ENCODE measurements at regions not wholly inside any gene's neighbourhood (a gene's known extent, or its start where the extent isn't known, plus 50 kb on each side); places are given as distances from the start of the nearest gene placed in this dataset.
"Not testable (repeated sequence)": the region's sequence is repeated elsewhere in the genome, so short reads cannot be mapped to it uniquely, and the experiment has no call there.

- DNase-seq (ENCODE audit: low read depth) = no peak
Measured at GRCh38 chr21:38912102-38912629, 106.4 kb downstream of the ETS2 start.

- no peak for DNase-seq (ENCODE audit: low read depth)
Measured at GRCh38 chr21:38911484-38912101, 105.9 kb downstream of the ETS2 start.

- no peak for DNase-seq (ENCODE audit: low read depth)
Measured at GRCh38 chr21:38910390-38911067, 104.8 kb downstream of the ETS2 start.

DNA sequence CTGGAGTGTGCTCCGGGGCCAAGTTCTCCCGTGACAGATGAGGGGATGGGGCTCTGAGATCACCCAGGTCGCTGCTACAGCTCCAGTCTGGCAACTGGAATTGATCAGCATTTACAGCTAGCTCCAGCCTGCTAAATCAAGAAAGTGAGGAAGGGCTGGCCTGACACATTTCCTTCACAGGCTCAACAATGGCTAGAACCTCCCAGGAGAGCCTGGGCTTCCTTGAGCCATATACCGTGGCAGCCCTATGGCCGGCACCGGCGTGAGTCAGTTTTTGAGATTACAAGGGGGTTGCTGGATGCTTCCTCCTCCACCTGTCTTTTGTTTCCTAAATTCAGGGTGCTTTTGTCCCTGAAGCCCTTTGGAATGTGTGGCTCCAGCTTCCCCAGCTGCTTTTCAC is 104.2 kb downstream of the ETS2 start:
- DNase-seq (ENCODE audit: low read depth) = no peak

GRCh38 chr21:38909109-38909508 is 103.4 kb downstream of the ETS2 start:
- DNase-seq (ENCODE audit: low read depth) = no peak

DNA sequence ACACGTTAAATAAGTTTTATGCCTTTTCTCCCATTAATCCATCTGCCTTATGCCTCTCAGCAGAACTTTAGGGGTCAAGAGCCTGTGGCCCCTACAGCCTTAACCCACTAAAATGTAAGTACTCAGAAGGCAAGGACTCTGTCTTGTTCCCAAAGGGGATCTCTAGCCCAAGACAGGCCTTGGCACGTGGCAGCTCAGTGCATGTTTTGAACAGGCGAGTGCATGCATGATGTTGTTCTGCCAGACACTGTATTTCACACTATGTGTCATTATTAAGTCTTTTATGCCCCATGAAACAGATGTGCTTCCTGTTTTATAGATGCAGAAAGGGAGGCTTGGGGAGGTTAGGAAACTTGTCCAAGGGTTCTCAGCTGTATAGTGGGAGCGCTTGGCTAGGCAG is 102.8 kb downstream of the ETS2 start:
- no peak for DNase-seq (ENCODE audit: low read depth)

DNA sequence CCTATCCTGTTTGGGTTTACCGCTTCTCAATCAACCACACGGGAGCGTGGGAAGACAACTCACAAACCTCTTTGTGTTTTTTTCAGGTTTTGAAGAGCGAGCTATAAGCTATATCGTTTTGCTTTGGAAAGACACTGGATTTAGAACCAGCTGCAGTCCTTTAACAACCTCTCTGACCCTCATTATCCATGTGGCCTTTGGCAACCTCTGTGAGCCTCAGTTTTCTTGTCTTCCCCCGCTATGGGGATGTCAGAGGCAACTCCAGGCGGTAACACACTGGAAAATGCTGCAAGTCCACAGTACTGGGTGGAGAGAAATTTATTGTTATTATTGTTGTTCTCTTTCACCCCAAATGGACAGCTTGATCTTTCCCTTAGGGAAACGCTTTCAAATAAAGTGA is 100.0 kb downstream of the ETS2 start:
- no peak for DNase-seq (ENCODE audit: low read depth)

GRCh38 chr21:38905328-38905727 is 99.6 kb downstream of the ETS2 start:
- no peak for DNase-seq (ENCODE audit: low read depth)

DNA sequence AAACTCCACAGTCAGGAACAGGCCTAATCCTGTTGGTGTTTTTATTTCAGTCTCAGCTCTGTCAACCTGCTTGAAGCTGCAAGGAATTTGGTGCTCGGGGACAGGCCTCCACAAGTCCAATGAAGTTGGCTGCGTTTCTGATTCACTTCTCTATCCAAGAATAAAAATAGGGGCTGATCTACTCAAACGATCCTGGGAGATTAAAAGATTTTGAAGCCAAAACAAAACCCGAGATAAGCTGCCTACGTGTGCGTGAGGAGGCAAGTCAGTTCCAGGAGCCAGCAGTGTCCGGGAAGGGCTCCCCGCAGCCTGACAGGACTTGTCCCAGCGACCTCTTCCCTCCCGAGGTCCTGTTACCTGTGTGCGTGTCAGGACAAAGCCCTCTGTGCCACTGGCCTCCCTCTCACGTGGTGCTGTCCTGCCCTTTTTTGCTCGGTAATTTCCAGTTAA is 98.0 kb downstream of the ETS2 start:
- DNase-seq (ENCODE audit: low read depth) = no peak

DNA sequence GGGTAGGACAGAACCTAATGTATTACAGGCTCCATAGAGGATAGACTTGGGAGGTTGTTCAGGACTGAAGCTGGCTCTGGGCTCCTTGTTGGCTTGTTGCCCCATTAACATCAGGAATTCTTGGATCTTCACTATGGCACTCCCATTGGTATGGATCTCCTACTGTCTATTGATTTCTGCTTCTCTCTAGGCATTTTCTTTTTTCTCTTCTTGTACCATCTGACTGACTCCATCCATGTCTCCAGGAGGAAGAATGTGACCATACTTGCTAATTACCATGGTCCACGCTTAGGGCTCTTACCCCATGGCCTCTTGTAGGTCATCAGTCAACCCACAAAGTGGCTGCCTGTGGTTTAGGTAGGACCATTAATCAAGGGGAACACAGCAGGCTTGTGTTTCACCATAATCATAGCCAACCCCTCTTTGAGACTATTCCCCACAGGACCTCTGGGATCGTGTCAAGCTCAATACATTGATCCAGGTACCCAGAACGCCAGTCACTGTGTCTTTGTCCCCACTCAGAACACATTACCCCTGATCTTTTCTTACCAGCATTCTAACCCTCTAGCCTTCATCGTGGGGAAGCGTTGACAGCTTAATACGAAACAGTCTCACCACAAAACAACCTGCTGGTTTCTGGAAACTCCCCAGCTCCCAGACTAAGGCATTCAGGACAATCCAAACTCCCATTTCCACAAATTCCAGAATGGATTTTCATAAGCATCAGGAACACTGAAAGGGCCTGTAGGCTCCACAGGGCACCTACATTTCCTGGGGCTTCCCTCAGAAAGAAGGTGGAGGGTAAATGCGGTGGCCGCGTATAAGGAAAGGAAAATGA is 97.1 kb downstream of the ETS2 start:
- no peak for DNase-seq (ENCODE audit: low read depth)

DNA sequence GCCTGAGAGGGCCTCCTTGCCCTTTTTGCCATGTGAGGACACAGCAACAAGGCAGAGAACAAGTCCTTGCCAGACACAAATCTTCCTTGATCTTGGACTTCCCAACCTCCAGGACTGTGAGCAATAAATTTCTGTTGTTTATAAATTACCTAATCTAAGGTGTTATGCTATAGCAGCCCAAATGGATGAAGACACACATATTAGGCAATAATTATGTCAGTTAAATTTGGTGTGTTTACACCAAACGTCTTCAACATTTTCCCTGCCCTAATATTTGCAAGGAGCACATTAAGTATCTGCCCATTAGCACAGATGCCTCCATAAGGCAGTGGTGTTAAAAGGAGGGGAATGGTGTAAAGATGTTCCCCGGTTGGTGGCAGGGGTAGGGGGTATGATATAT is 94.8 kb downstream of the ETS2 start:
- no peak for DNase-seq (ENCODE audit: low read depth)

DNA sequence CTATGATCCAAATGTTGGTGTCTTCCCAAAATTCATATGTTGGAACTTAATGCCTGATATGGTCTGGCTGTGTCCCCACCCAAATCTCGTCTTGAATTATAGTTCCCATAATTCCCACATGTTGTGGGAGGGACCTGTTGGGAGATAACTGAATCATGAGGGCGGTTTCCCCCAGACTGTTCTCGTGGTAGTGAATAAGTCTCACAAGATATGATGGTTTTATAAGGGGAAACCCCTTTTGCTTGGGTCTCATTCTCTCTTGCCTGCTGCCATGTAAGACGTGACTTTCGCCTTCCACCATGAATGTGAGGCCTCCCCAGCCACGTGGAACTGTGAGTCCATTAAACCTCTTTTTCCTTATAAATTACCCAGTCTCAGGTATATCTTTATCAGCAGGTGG is 94.3 kb downstream of the ETS2 start:
- DNase-seq (ENCODE audit: low read depth) = not testable (repeated sequence)

DNA sequence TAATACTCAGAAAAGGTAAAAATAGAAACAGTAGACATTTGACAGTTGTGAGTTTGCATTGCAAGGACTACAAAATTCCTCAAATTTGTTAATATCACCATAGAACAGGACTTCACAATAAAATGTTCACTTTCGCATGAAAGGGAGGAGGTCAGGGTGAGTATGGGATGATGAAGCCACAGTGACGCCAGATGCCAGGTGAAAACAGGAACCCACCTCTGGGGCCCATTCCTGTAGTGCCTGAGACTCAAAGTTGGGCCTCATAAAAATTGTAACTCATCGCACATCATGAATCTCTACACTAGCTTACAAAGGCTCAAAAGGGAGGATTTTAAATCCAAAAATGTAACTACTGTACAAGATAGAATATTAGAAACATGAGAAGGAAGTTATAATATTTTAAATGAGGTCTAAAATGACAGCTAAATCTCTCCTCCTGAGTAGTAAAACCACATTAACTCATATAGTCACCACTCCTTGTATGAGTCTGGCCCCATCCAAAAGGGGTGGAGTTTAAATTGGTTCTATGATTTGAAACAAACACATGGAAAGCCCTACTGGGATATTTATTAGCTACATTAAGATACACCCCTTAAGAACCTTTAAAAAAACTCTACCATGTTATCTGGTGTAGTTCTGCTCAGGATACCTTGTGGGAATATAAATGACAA is 93.7 kb downstream of the ETS2 start:
- no peak for DNase-seq (ENCODE audit: low read depth)

- no peak for DNase-seq (ENCODE audit: low read depth)
Measured at GRCh38 chr21:38898422-38899096, 92.8 kb downstream of the ETS2 start.

DNA sequence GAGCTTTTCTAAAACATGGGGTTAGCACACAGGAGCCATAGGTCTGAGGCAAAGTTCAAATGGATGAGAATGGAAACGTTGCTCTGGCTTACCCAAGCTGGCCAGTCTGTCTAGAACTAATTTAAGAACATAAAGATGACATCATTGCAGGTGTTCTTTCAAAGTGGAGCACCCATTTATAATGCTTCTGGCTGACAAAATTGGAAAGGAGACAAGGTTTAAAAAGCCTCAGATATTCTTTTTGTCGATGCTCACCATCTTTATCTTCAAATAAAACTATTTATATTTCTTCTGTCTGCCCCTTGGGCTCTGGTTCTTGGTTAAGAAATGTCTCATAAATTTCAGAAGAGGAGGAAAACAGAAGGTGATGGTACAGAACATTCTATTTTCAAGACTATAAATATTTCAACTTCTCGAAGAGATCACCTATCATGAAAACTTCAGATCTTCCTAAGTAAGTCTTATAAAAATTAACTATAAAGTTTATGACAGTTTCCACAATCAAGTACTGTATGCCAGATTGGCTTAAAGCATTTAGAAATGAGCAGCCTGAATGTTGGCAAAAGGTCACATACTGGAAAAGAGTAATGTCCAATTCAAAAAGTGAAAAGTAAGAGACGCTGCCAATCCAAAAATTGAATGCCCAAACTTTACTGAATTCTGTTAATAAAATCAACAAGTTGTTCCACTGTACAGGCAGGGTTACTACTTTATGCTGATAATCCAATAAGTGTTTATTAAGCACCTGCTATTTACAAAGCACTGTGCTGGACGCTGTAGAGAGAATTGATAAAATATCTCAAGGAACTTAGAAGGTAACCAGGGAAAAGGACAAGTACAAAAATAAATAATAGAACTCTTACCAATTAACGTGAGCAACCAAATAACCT is 92.0 kb downstream of the ETS2 start:
- DNase-seq (ENCODE audit: low read depth) = no peak

GRCh38 chr21:38894899-38895298 is 89.2 kb downstream of the ETS2 start:
- no peak for DNase-seq (ENCODE audit: low read depth)

GRCh38 chr21:38888991-38889561 is 83.3 kb downstream of the ETS2 start:
- DNase-seq (ENCODE audit: low read depth) = no peak

DNA sequence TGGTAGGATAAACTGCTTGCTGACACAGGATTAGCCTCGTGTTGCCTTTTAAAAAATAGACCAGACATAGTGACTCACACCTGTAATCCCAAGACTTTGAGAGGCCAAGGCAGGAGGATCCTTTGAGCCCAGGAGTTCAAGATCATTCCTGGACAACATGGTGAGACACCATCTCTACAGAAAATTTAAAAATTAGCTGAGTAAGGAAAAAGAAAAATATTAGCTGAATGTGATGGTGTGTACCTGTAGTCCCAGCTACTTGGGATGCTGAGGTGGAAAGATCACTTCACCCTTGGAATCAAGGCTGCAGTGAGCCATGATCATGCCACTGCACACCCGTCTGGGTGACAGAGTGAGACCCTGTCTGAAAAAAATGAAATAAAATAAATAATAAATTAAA is 82.0 kb downstream of the ETS2 start:
- DNase-seq (ENCODE audit: low read depth) = no peak

- DNase-seq (ENCODE audit: low read depth) = no peak
Measured at GRCh38 chr21:38887062-38887686, 81.4 kb downstream of the ETS2 start.

GRCh38 chr21:38885909-38886308 is 80.2 kb downstream of the ETS2 start:
- no peak for DNase-seq (ENCODE audit: low read depth)

Measured in stromal cell of bone marrow (primary cell).